ENCODE measurements at regions not wholly inside any gene's neighbourhood (a gene's known extent, or its start where the extent isn't known, plus 50 kb on each side); places are given as distances from the start of the nearest gene placed in this dataset.

DNA sequence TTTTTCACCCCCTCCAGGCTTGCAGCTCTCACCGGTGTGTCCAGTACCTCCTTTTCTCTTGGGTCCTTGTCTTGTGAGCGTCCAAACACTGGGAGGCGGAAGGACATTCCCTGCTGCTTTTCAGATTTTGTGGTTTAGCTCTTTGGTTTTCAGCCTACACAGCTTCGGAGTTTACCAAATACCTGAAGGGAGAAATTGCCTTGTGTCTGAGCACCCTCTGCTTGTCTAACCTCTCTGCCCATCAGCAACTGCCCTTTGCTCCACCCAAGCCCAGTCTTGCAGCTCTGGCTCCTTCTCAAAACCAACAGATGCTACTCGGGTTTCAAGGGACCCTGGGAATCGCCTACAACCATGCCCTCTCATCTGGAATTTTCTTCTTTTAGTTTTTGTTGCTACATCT is 519.1 kb upstream of the IGFBP3 start:
- Histone ChIP-seq H3K36me3 (no peaks in the 10 kb centered on the region), H3K4me3 (no peak overlapping the region), H3K27ac (no peak overlapping the region), H3K9me3 (no peaks in the 10 kb centered on the region), H3K4me1 (no peaks in the 10 kb centered on the region), H3K27me3 (no peaks in the 10 kb centered on the region)
- DNase-seq, result no peak
- TF ChIP-seq POLR2A (IDR thresholded peaks at IDR 0.05), result no peak
- TF ChIP-seq, protein P1, sequence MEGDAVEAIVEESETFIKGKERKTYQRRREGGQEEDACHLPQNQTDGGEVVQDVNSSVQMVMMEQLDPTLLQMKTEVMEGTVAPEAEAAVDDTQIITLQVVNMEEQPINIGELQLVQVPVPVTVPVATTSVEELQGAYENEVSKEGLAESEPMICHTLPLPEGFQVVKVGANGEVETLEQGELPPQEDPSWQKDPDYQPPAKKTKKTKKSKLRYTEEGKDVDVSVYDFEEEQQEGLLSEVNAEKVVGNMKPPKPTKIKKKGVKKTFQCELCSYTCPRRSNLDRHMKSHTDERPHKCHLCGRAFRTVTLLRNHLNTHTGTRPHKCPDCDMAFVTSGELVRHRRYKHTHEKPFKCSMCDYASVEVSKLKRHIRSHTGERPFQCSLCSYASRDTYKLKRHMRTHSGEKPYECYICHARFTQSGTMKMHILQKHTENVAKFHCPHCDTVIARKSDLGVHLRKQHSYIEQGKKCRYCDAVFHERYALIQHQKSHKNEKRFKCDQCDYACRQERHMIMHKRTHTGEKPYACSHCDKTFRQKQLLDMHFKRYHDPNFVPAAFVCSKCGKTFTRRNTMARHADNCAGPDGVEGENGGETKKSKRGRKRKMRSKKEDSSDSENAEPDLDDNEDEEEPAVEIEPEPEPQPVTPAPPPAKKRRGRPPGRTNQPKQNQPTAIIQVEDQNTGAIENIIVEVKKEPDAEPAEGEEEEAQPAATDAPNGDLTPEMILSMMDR (IDR thresholded peaks at IDR 0.05), result no peak
- intact Hi-C loops (cut with DNase I; ENCODE audit: low total_unique reads), result no loop called here

GRCh38 chr7:46432708-46433107 is 511.6 kb upstream of the IGFBP3 start:
- Histone ChIP-seq H3K27me3 (no peaks in the 10 kb centered on the region), H3K36me3 (no peaks in the 10 kb centered on the region), H3K27ac (no peak overlapping the region), H3K9me3 (no peaks in the 10 kb centered on the region), H3K4me1 (no peaks in the 10 kb centered on the region), H3K4me3 (no peak overlapping the region)
- DNase-seq, result no peak
- intact Hi-C loops (cut with DNase I; ENCODE audit: low total_unique reads), result no loop called here
- TF ChIP-seq POLR2A (IDR thresholded peaks at IDR 0.05), result no peak
- TF ChIP-seq, protein P1 (IDR thresholded peaks at IDR 0.05), result no peak

DNA sequence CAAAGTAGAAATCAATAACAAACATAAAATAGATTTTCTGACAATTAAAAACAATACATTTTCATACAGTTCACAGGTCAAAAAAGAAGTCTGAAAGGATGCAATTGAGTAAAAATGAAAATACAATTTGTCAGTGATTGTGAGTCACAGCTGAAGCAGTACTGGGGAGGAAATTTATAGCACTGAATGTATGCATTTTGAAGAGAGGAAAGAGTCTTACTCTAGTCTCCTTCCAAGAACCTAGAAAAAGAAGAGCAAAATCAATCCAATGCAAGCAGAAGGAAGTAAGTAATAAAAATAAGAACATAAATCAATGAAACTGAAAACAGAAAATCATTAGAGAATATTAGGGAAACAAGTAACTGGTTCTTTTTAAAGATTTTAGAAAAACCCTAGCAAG is 507.2 kb upstream of the IGFBP3 start:
- intact Hi-C loops (cut with DNase I; ENCODE audit: low total_unique reads), result no loop called here
- Histone ChIP-seq H3K4me3 (no peak overlapping the region), H3K9me3 (no peaks in the 10 kb centered on the region), H3K27me3 (no peaks in the 10 kb centered on the region), H3K27ac (no peak overlapping the region), H3K36me3 (no peaks in the 10 kb centered on the region), H3K4me1 (no peaks in the 10 kb centered on the region)
- no peak for TF ChIP-seq POLR2A (IDR thresholded peaks at IDR 0.05)
- TF ChIP-seq, protein P1 (IDR thresholded peaks at IDR 0.05), result no peak
- no peak for DNase-seq

DNA sequence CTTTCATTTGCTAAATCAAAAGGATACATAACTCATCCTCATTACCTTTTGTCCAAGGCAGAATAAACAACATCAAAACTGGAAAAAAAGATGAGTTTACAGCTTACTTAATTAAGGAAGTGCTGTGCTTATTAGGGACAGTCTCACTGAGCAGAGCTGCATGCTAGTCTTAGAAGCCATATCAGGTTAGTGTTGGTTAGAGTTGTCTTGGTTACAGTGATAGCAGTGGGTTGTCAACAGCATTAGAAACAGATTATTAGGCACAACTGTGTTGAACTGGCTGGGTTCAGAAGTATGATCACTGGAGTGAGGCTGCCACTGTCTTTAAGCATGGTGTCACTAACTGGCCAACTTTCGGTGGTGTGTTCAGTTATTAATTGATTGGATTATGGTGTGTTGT is 503.9 kb upstream of the IGFBP3 start:
- intact Hi-C loops (cut with DNase I; ENCODE audit: low total_unique reads), result no loop called here
- H3K4me1 ChIP-seq, result no peaks in the 10 kb centered on the region
- no peak overlapping the region for H3K4me3 ChIP-seq
- H3K9me3 ChIP-seq, result no peaks in the 10 kb centered on the region
- H3K27ac ChIP-seq, result no peak overlapping the region
- no peaks in the 10 kb centered on the region for H3K36me3 ChIP-seq
- no peaks in the 10 kb centered on the region for H3K27me3 ChIP-seq
- DNase-seq, result no peak
- TF ChIP-seq, protein P1 (IDR thresholded peaks at IDR 0.05), result no peak
- no peak for TF ChIP-seq POLR2A (IDR thresholded peaks at IDR 0.05)

DNA sequence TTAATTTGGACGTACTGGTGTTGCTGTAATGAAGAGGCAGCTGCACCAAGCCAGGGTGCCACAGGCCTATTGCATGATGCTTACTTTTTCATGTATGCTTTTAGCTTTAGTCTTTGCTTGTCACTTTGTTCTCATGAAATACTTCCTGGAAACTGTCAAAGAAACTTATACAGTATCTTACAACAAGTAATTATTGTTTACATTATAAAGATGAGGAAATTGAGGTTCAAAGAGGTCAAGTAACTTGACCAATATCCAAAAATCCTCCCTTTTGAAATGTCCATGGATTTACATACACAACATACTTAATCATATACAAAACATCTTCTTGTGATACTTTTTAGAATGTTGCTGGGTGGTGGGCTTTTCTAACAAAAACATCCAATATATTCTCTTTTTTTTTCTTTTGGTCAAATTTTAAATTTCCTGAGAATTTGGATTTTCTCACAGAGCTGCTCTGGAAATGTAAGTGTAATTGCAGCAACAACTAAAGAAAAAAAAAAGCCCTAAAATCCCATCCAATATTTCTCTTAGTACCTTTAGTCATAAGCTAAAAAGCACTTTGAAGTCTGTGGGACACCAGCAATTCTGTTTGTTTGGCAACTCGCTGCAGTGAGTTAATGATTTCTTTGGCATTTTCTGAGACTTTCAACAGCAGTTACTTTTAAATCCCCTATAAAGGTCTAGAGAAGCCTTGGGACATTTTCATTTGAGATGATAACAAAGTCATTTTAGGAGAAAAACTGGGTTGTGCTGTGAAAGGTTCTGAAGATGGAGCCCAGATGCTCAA is 500.6 kb upstream of the IGFBP3 start:
- Histone ChIP-seq H3K4me1 (no peaks in the 10 kb centered on the region), H3K36me3 (no peaks in the 10 kb centered on the region), H3K9me3 (no peaks in the 10 kb centered on the region), H3K4me3 (no peak overlapping the region), H3K27me3 (no peaks in the 10 kb centered on the region), H3K27ac (no peak overlapping the region)
- intact Hi-C loops (cut with DNase I; ENCODE audit: low total_unique reads), result no loop called here
- TF ChIP-seq, protein P1 (IDR thresholded peaks at IDR 0.05), result no peak
- no peak for TF ChIP-seq POLR2A (IDR thresholded peaks at IDR 0.05)
- DNase-seq, result no peak
